ENCODE measurements at regions not wholly inside any gene's neighbourhood (a gene's known extent, or its start where the extent isn't known, plus 50 kb on each side); places are given as distances from the start of the nearest gene placed in this dataset.

DNA sequence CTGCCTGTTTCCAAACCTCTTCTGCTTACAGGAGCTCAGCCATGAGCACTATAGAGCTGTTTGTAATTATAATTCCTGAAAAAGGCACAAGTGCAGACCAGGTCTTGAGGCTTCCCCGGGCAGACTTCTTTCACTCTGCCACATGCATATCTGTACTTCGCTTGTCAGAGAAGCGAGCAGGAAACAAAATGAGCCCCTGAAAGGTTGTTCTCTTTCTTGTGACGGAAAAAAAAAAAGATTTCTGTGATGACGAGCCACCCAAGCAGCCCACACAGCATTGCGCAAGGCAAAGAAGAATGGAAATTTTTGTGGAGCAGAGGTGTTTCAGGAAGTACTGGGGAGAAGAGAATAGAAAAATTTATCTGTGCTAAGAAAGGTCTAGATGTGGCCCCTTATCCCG lies 54.0 kb upstream of the LINC00305 start:
- Histone ChIP-seq H3K14ac (ENCODE audit: insufficient read depth, low read length) (no peak overlapping the region), H3K23ac (ENCODE audit: insufficient read length, low read depth, low read length) (no peak overlapping the region), H4K5ac (ENCODE audit: insufficient read length, low read depth, low read length) (no peak overlapping the region), H3K27ac (ENCODE audit: insufficient read length, low read depth, low read length) (no peak overlapping the region), H3K4me2 (ENCODE audit: insufficient read depth, insufficient read length, low read length) (no peak overlapping the region), H2BK5ac (ENCODE audit: insufficient read length, low read length) (no peak overlapping the region), H2BK12ac (ENCODE audit: insufficient read length, low read depth, low read length) (no peak overlapping the region), H3K4me1 (ENCODE audit: insufficient read depth, low read length) (peaks cover 5% of the 10 kb centered on the region; the same call in 1 of the 2 replicates), H4K91ac (ENCODE audit: insufficient read length, low read depth, low read length) (no peak overlapping the region), H4K8ac (replicated peaks; ENCODE audit: insufficient read length, low read depth, low read length) (no peak overlapping the region), H3K4ac (ENCODE audit: low read depth, low read length) (no peak overlapping the region), H3K23me2 (ENCODE audit: insufficient read length, low read depth, low read length, poor library complexity, severe bottlenecking) (no peaks in the 10 kb centered on the region), H3K27me3 (ENCODE audit: insufficient read depth, low read length) (no peaks in the 10 kb centered on the region), H3K9ac (ENCODE audit: extremely low read depth, insufficient read length, low read length) (no peak overlapping the region), H3K56ac (ENCODE audit: insufficient read length, low read depth, low read length) (no peak overlapping the region), H3K79me2 (ENCODE audit: insufficient read depth, low read length) (no peaks in the 10 kb centered on the region), H2AK5ac (ENCODE audit: insufficient read length, low read length) (no peak overlapping the region), H3T11ph (ENCODE audit: low read length) (no peak overlapping the region), H3K9me3 (ENCODE audit: control insufficient read depth, low read depth, low read length) (no peaks in the 10 kb centered on the region), H2BK15ac (ENCODE audit: low read depth, low read length) (no peak overlapping the region), H3K18ac (ENCODE audit: insufficient read length, low read depth, low read length) (no peak overlapping the region), H2BK120ac (ENCODE audit: low read depth, low read length, poor library complexity, severe bottlenecking) (no peak overlapping the region), H2AFZ (ENCODE audit: low read length) (no peak overlapping the region), H4K20me1 (ENCODE audit: control insufficient read depth, insufficient read depth, insufficient read length) (no peaks in the 10 kb centered on the region), H2BK20ac (ENCODE audit: low read depth, low read length, poor library complexity, severe bottlenecking) (no peak overlapping the region), H3K79me1 (ENCODE audit: insufficient read depth, low read depth, low read length, poor library complexity, severe bottlenecking) (no peaks in the 10 kb centered on the region)
- H3K4me1 Mint-ChIP-seq = peaks cover 38 to 46% of the 10 kb centered on the region in 2 experiments
- TF ChIP-seq, protein P1, sequence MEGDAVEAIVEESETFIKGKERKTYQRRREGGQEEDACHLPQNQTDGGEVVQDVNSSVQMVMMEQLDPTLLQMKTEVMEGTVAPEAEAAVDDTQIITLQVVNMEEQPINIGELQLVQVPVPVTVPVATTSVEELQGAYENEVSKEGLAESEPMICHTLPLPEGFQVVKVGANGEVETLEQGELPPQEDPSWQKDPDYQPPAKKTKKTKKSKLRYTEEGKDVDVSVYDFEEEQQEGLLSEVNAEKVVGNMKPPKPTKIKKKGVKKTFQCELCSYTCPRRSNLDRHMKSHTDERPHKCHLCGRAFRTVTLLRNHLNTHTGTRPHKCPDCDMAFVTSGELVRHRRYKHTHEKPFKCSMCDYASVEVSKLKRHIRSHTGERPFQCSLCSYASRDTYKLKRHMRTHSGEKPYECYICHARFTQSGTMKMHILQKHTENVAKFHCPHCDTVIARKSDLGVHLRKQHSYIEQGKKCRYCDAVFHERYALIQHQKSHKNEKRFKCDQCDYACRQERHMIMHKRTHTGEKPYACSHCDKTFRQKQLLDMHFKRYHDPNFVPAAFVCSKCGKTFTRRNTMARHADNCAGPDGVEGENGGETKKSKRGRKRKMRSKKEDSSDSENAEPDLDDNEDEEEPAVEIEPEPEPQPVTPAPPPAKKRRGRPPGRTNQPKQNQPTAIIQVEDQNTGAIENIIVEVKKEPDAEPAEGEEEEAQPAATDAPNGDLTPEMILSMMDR (conservative IDR thresholded peaks at IDR 0.05) = no peak
- no CpG with 5 or more reads among the region's 7 CpGs for WGBS (ENCODE audit: extremely low coverage, insufficient read length, low lambda C conversion rate)
- H3K27me3 Mint-ChIP-seq (ENCODE audit: low read depth) = no peaks in the 10 kb centered on the region
- peaks cover 0 to 1% (median under 1%) of the 10 kb centered on the region in 3 experiments; a peak in 2 of 7 replicates for H3K36me3 Mint-ChIP-seq (ENCODE audit: insufficient read depth in 1 of 3, low read depth in 3 of 3)
- DNase-seq = no peak
- H3K4me3 Mint-ChIP-seq = no peak overlapping the region
- H3K9me3 Mint-ChIP-seq = no peaks in the 10 kb centered on the region
- H3K27ac Mint-ChIP-seq = 0 out of 7 replicates have a peak overlapping the region, but pooled peaks of 1 of the 3 experiments have one; percentile 7
